ENCODE measurements at regions not wholly inside any gene's neighbourhood (a gene's known extent, or its start where the extent isn't known, plus 50 kb on each side); places are given as distances from the start of the nearest gene placed in this dataset.

GRCh38 chr13:72303941-72304746 is 423.3 kb downstream of the MZT1 start:
- H3K27me3 ChIP-seq (ENCODE audit: control insufficient read depth, insufficient read depth, low read length), result no peaks in the 10 kb centered on the region
- no peak overlapping the region for H3K4me3 ChIP-seq (ENCODE audit: low read length in 3 of 3)
- H3K27ac ChIP-seq (ENCODE audit: low read depth in 2 of 2, low read length in 2 of 2), result no peak overlapping the region
- intact Hi-C loops (cut with DNase I), result no loop called here
- H3K9me3 ChIP-seq (ENCODE audit: control insufficient read depth in 2 of 3, insufficient read depth in 1 of 3, low read length in 3 of 3), result no peaks in the 10 kb centered on the region
- H3K36me3 ChIP-seq (ENCODE audit: control insufficient read depth in 2 of 3, insufficient read depth in 3 of 3, low read length in 3 of 3), result no peaks in the 10 kb centered on the region
- DNase-seq (peak in 2 of 5 donors; percentile 56 to 87), FAIRE-seq (no peak)
- TF ChIP-seq, protein P1, sequence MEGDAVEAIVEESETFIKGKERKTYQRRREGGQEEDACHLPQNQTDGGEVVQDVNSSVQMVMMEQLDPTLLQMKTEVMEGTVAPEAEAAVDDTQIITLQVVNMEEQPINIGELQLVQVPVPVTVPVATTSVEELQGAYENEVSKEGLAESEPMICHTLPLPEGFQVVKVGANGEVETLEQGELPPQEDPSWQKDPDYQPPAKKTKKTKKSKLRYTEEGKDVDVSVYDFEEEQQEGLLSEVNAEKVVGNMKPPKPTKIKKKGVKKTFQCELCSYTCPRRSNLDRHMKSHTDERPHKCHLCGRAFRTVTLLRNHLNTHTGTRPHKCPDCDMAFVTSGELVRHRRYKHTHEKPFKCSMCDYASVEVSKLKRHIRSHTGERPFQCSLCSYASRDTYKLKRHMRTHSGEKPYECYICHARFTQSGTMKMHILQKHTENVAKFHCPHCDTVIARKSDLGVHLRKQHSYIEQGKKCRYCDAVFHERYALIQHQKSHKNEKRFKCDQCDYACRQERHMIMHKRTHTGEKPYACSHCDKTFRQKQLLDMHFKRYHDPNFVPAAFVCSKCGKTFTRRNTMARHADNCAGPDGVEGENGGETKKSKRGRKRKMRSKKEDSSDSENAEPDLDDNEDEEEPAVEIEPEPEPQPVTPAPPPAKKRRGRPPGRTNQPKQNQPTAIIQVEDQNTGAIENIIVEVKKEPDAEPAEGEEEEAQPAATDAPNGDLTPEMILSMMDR (IDR thresholded peaks at IDR 0.05; ENCODE audit: borderline replicate concordance, extremely low read depth, insufficient read depth), result no peak
- H3K4me1 ChIP-seq (ENCODE audit: control insufficient read depth in 2 of 3, insufficient read depth in 2 of 3, low read depth in 1 of 3, low read length in 3 of 3), result no peaks in the 10 kb centered on the region
- no peak overlapping the region for H3K9ac ChIP-seq (ENCODE audit: low read length in 3 of 3)

DNA sequence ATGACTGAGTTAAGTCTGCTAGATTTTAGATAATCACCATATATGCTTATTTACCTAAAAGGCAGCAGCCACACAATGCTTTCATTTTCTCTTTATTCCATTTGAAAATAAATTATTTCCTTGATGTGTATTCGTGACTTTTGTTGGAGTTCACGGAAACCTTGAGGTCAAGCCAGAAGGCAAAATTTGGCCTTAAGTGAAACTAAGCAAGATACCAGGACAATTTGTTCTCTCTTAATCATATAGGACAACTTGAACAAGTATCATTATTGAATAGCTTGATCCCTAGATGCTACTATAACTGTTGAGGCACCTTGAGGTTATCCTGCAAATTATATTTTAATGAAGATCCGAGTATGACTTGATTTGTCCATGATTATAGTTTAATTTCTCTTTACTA is 429.2 kb upstream of the DACH1 start:
- no peaks in the 10 kb centered on the region for H3K36me3 ChIP-seq (ENCODE audit: control insufficient read depth in 2 of 3, insufficient read depth in 3 of 3, low read length in 3 of 3)
- no peaks in the 10 kb centered on the region for H3K9me3 ChIP-seq (ENCODE audit: control insufficient read depth in 2 of 3, insufficient read depth in 1 of 3, low read length in 3 of 3)
- H3K9ac ChIP-seq (ENCODE audit: low read length in 3 of 3), result no peak overlapping the region
- no peaks in the 10 kb centered on the region for H3K27me3 ChIP-seq (ENCODE audit: control insufficient read depth, insufficient read depth, low read length)
- intact Hi-C loops (cut with DNase I), result no loop called here
- H3K4me1 ChIP-seq (ENCODE audit: control insufficient read depth in 2 of 3, insufficient read depth in 2 of 3, low read depth in 1 of 3, low read length in 3 of 3), result no peaks in the 10 kb centered on the region
- no peak overlapping the region for H3K4me3 ChIP-seq (ENCODE audit: low read length in 3 of 3)
- no peak for FAIRE-seq
- DNase-seq, result no peak
- H3K27ac ChIP-seq (ENCODE audit: low read depth in 2 of 2, low read length in 2 of 2), result no peak overlapping the region
- TF ChIP-seq, protein P1 (IDR thresholded peaks at IDR 0.05; ENCODE audit: borderline replicate concordance, extremely low read depth, insufficient read depth), result no peak

DNA sequence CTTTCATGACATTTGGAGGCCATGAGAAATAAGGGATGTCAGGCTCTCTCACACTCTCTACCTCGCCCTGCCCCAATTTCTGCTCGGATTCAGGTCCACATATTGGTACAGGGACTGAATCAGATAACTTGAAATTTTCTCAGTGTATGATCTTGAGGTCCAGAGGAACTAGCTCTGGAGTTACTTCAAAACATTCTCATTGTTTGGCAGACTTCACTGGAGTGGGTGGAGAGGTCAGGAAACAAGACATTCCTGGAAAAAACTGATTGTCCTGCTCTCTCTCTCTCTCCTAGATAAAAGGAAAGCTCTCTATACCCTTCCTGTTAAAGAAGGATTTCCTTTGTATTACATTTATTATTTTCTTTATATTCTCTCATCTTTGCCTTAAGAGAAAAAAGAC is 428.1 kb upstream of the DACH1 start:
- no peak overlapping the region for H3K27ac ChIP-seq (ENCODE audit: low read depth in 2 of 2, low read length in 2 of 2)
- FAIRE-seq, result no peak
- H3K9me3 ChIP-seq (ENCODE audit: control insufficient read depth in 2 of 3, insufficient read depth in 1 of 3, low read length in 3 of 3), result no peaks in the 10 kb centered on the region
- no peak for DNase-seq
- no peaks in the 10 kb centered on the region for H3K4me1 ChIP-seq (ENCODE audit: control insufficient read depth in 2 of 3, insufficient read depth in 2 of 3, low read depth in 1 of 3, low read length in 3 of 3)
- intact Hi-C loops (cut with DNase I), result no loop called here
- no peak overlapping the region for H3K4me3 ChIP-seq (ENCODE audit: low read length in 3 of 3)
- no peaks in the 10 kb centered on the region for H3K27me3 ChIP-seq (ENCODE audit: control insufficient read depth, insufficient read depth, low read length)
- H3K36me3 ChIP-seq (ENCODE audit: control insufficient read depth in 2 of 3, insufficient read depth in 3 of 3, low read length in 3 of 3), result no peaks in the 10 kb centered on the region
- no peak overlapping the region for H3K9ac ChIP-seq (ENCODE audit: low read length in 3 of 3)
- TF ChIP-seq, protein P1 (IDR thresholded peaks at IDR 0.05; ENCODE audit: borderline replicate concordance, extremely low read depth, insufficient read depth), result no peak

All from kidney (tissue), 13 donors.